ENCODE measurements at regions not wholly inside any gene's neighbourhood (a gene's known extent, or its start where the extent isn't known, plus 50 kb on each side); places are given as distances from the start of the nearest gene placed in this dataset.

DNA sequence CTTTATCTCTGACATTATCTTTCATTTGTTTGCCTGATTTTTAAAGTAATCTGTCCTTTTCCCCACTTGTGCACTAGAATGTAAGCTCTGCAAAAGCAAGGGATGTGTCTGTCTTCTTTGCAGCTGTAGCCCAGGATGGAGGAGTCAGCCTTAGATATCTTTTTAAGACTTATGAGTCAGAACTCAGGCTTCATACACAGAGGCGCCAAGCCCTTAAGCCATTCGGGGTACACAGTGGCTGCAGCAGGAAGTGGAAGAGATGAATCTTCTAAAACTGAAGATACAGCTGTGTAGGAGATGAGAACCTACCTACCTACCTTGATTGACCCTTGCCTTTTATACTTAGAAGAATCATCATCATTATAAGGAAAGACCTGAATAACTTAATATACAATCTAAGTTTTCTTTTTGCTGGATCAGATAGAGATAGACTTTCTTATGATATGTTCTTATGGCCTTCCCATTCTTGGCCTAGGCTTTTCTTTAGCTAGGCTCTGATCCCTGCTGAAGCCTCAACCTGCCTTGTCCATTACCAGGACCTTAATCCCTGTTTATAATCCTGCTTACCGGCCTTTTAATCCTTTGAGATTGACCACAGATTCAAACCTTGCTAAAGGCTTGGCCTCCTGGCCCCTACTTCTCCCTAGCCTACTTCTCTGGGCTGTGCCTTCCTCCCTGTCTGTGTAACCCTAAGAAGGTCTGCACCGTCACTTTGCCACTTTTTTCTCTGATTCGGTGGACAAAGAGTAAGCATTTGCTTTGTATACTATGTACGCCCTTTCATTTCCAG, 304.5 kb downstream of the PRL start:
- Mint-ChIP-seq H3K9me3 (no peaks in the 10 kb centered on the region), H3K36me3 (ENCODE audit: low read depth) (no peaks in the 10 kb centered on the region), H3K4me3 (no peak overlapping the region), H3K27ac (no peak overlapping the region), H3K27me3 (no peaks in the 10 kb centered on the region), H3K4me1 (ENCODE audit: low read depth) (peaks cover 13% of the 10 kb centered on the region)
- DNase-seq: no peak

DNA sequence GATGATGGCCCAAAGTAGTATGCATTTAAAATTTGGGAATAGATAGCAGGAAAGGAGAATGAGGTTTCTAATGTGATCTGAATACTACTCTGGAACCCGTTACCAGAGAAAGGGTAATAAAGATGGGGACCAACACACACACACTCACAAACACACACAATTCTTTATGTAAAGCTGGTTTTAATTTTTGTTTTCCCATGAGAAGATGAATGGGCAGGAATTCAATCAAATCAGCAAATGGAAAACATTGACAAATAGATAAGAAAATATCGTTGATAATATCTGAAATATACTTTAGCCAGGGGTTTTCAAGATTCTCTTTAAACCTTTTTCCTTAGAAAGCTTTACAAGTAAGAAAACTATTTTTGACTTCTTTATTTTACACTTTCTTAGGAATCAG, 303.0 kb downstream of the PRL start:
- Mint-ChIP-seq H3K4me1 (ENCODE audit: low read depth) (peaks cover 9% of the 10 kb centered on the region), H3K36me3 (ENCODE audit: low read depth) (no peaks in the 10 kb centered on the region), H3K9me3 (no peaks in the 10 kb centered on the region), H3K4me3 (no peak overlapping the region), H3K27me3 (no peaks in the 10 kb centered on the region), H3K27ac (no peak overlapping the region)
- no peak for DNase-seq

- DNase-seq: no peak
- peaks cover 9% of the 10 kb centered on the region for H3K4me1 Mint-ChIP-seq (ENCODE audit: low read depth)
- H3K9me3 Mint-ChIP-seq: no peaks in the 10 kb centered on the region
- no peaks in the 10 kb centered on the region for H3K36me3 Mint-ChIP-seq (ENCODE audit: low read depth)
- H3K27me3 Mint-ChIP-seq: no peaks in the 10 kb centered on the region
- no peak overlapping the region for H3K4me3 Mint-ChIP-seq
- no peak overlapping the region for H3K27ac Mint-ChIP-seq
Measured at GRCh38 chr6:21994821-21995220, 302.0 kb downstream of the PRL start.

DNA sequence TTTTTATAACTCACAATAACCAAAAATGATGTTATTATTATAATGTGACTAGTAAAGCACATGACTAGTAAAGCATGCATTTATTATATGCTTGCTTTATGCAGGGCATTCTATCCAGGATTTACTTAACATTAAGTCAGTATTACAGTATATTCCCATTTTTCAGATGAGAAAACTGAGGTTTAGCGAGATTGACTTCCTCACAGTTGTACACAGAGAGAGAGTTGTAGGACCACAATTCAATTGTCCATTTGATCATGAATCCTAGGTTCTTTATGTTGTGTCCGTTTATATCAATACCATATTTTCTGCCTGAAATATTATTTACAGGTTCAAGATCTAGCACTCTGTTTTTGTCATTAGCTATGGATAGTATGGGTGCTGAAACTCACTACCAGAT, 301.5 kb downstream of the PRL start:
- no peaks in the 10 kb centered on the region for H3K9me3 Mint-ChIP-seq
- H3K4me1 Mint-ChIP-seq (ENCODE audit: low read depth): peaks cover 9% of the 10 kb centered on the region
- H3K27me3 Mint-ChIP-seq: no peaks in the 10 kb centered on the region
- H3K4me3 Mint-ChIP-seq: no peak overlapping the region
- no peak overlapping the region for H3K27ac Mint-ChIP-seq
- DNase-seq: no peak
- no peaks in the 10 kb centered on the region for H3K36me3 Mint-ChIP-seq (ENCODE audit: low read depth)

- DNase-seq: no peak
- Mint-ChIP-seq H3K36me3 (ENCODE audit: low read depth) (no peaks in the 10 kb centered on the region), H3K27me3 (no peaks in the 10 kb centered on the region), H3K27ac (no peak overlapping the region), H3K4me3 (no peak overlapping the region), H3K9me3 (no peaks in the 10 kb centered on the region), H3K4me1 (ENCODE audit: low read depth) (peaks cover 9% of the 10 kb centered on the region)
Measured at GRCh38 chr6:21996425-21997118, 300.3 kb downstream of the PRL start.

DNA sequence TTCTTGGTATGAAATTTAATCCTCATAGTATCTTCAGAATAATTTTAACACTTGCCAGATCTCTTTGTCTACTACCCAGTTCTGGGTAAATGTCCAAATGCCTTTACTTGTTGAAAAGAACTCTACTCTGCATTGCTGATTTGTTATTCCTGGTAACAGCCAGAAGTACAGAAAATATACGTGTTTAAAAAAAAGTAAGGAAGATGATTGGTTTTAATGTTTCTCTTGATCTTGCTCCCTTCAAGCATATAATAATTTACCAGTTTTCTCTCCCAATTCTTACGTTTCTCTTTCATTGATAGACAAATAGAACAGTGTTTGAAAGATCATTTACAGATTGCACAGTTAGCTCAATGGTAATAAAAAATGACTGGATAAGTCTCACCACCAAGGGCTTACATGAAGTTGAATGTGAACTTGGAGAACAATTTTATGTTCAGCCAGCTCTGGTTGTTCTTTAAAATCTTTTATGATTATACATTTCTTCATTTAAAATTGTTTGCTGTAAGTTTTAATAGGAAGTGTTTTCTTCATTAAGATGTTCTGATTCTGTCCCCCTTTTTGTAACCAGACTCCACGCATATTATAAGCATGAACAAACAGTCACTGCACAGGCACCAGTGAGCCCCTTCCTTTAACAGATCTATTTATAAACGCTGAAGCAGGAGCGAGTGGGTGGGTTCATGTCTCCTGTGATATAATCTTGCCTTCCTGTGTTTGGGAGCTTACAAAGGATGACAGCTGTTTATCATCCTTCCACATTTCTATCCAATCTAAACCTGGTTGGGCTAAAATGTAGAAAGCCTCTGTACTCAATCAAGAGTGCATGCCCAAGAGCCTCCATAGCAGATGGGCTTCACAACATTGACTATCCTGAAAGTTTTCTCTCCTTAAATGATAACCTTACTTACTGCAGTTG, 299.5 kb downstream of the PRL start:
- peaks cover 6% of the 10 kb centered on the region for H3K4me1 Mint-ChIP-seq (ENCODE audit: low read depth)

GRCh38 chr6:21998582-21998981, 298.3 kb downstream of the PRL start:
- no peak overlapping the region for H3K4me3 Mint-ChIP-seq
- H3K27ac Mint-ChIP-seq: no peak overlapping the region
- H3K27me3 Mint-ChIP-seq: no peaks in the 10 kb centered on the region

More for the DNA sequence above, 299.5 kb downstream of the PRL start:
- Mint-ChIP-seq H3K4me3 (no peak overlapping the region), H3K9me3 (no peaks in the 10 kb centered on the region), H3K27me3 (no peaks in the 10 kb centered on the region), H3K36me3 (ENCODE audit: low read depth) (no peaks in the 10 kb centered on the region), H3K27ac (no peak overlapping the region)
- no peak for DNase-seq

DNA sequence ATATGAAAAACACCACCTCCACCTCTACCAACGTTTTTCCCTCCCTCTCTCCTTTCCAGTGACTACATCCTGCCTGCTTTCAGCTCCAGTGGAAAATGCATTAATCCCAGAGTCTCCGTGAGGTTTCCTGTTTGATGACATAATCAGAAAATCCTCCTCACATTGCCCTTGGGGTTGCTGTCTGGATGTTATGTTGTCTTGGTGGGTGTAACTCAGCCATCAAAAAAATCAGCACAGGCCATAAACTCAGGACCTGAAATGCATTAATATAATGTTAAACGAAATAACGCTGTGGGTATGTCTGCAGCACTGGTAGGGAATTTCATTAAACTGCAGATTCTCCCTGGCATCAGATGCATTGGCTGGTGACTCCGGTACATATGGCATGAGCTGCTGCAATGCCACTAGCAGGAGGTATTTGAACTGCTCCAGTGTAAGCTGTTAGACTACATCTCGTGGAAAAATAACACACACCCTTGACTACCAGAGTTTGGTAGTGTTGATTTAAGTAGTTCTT, 297.8 kb downstream of the PRL start:
- H3K9me3 Mint-ChIP-seq: no peaks in the 10 kb centered on the region
- no peak overlapping the region for H3K4me3 Mint-ChIP-seq
- H3K27me3 Mint-ChIP-seq: no peaks in the 10 kb centered on the region
- no peak overlapping the region for H3K27ac Mint-ChIP-seq
- DNase-seq: no peak
- H3K4me1 Mint-ChIP-seq (ENCODE audit: low read depth): peaks cover 1% of the 10 kb centered on the region
- no peaks in the 10 kb centered on the region for H3K36me3 Mint-ChIP-seq (ENCODE audit: low read depth)

More at GRCh38 chr6:21998582-21998981, 298.3 kb downstream of the PRL start:
- no peaks in the 10 kb centered on the region for H3K36me3 Mint-ChIP-seq (ENCODE audit: low read depth)
- no peaks in the 10 kb centered on the region for H3K9me3 Mint-ChIP-seq
- DNase-seq: no peak
- H3K4me1 Mint-ChIP-seq (ENCODE audit: low read depth): peaks cover 1% of the 10 kb centered on the region

GRCh38 chr6:21999741-22000140, 297.1 kb downstream of the PRL start:
- no peak overlapping the region for H3K27ac Mint-ChIP-seq
- no peak for DNase-seq
- no peaks in the 10 kb centered on the region for H3K9me3 Mint-ChIP-seq
- no peaks in the 10 kb centered on the region for H3K36me3 Mint-ChIP-seq (ENCODE audit: low read depth)
- H3K4me3 Mint-ChIP-seq: no peak overlapping the region
- peaks cover 1% of the 10 kb centered on the region for H3K4me1 Mint-ChIP-seq (ENCODE audit: low read depth)
- H3K27me3 Mint-ChIP-seq: no peaks in the 10 kb centered on the region

GRCh38 chr6:22001396-22002027, 295.3 kb downstream of the PRL start:
- Mint-ChIP-seq H3K4me3 (no peak overlapping the region), H3K4me1 (ENCODE audit: low read depth) (no peaks in the 10 kb centered on the region), H3K9me3 (no peaks in the 10 kb centered on the region), H3K27me3 (no peaks in the 10 kb centered on the region), H3K36me3 (ENCODE audit: low read depth) (no peaks in the 10 kb centered on the region), H3K27ac (no peak overlapping the region)
- DNase-seq: no peak

DNA sequence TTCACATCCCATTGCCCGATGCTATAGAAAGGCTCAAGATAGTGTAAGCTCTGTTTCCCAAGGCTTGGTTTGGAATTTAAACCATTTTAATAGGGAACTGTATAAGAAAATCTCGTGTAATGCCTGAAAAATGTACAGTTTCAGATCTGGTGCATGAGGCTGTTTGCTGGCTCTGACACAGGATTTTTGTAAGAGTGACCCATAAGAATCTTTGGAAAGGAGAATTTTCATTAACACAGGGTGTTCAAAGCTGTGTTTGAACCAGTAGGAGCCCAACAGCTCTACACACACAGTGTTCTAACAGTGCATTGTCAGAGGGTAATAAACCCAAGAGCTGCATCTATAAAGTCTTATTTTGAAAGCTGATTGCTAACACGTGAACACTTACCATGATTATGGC, 293.5 kb downstream of the PRL start:
- no peak for DNase-seq
- Mint-ChIP-seq H3K27ac (no peak overlapping the region), H3K36me3 (ENCODE audit: low read depth) (no peaks in the 10 kb centered on the region), H3K4me1 (ENCODE audit: low read depth) (no peaks in the 10 kb centered on the region), H3K27me3 (no peaks in the 10 kb centered on the region), H3K9me3 (no peaks in the 10 kb centered on the region), H3K4me3 (no peak overlapping the region)

DNA sequence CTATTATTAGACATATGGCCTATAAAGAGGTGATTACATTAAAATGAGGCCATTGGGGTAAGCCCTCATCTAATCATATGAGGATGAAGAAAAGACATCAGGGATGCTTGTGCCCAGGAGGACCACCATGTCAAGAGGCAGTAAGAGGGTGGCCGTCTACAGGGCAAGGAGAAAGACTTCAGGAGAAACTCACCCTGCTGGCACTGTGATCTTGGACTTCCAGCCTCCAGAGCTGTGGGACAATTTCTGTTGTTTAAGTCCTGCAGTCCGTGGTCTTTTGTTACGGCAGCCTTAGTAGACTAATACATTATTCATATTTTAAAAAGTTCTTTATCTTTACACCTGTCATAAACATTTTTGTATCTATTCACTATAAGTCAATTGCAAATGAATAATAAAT, 290.0 kb downstream of the PRL start:
- no peaks in the 10 kb centered on the region for H3K9me3 Mint-ChIP-seq
- H3K36me3 Mint-ChIP-seq (ENCODE audit: low read depth): no peaks in the 10 kb centered on the region
- no peak for DNase-seq
- H3K4me3 Mint-ChIP-seq: no peak overlapping the region
- H3K4me1 Mint-ChIP-seq (ENCODE audit: low read depth): no peaks in the 10 kb centered on the region
- H3K27me3 Mint-ChIP-seq: no peaks in the 10 kb centered on the region
- H3K27ac Mint-ChIP-seq: no peak overlapping the region

- H3K4me1 Mint-ChIP-seq (ENCODE audit: low read depth): no peaks in the 10 kb centered on the region
- no peak for DNase-seq
- no peaks in the 10 kb centered on the region for H3K36me3 Mint-ChIP-seq (ENCODE audit: low read depth)
- H3K4me3 Mint-ChIP-seq: no peak overlapping the region
- no peak overlapping the region for H3K27ac Mint-ChIP-seq
- no peaks in the 10 kb centered on the region for H3K9me3 Mint-ChIP-seq
- H3K27me3 Mint-ChIP-seq: no peaks in the 10 kb centered on the region
Measured at GRCh38 chr6:22007469-22007868, 289.4 kb downstream of the PRL start.

DNA sequence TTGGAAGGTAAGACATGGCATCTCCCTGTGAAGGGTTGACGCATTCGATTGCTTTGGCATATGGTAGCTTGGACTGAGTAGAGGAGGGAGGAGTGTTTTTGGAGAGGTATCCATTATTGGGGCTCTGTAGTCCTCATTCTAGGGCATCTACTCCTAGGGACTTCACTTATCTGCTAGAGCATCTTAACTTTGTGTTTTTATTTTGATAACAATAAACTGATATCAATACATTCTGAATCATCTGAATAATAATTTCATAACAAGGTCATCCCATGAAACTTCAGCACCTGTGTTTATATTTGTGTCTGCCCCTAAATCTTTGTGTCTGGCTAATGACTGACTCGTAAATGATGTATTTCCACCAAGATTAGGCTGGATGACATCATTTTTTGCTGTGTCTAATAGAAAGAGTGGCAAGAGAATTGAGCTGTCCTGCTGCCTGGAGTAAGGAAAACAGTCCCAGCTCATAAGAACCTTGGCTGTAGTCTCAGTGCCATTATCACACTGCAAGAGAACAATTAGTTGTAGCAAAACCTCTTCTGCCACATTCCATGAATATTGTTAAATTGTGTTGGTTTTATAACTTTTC, 288.5 kb downstream of the PRL start:
- no peak overlapping the region for H3K4me3 Mint-ChIP-seq
- no peaks in the 10 kb centered on the region for H3K27me3 Mint-ChIP-seq
- H3K9me3 Mint-ChIP-seq: no peaks in the 10 kb centered on the region
- DNase-seq: no peak
- H3K27ac Mint-ChIP-seq: no peak overlapping the region
- no peaks in the 10 kb centered on the region for H3K36me3 Mint-ChIP-seq (ENCODE audit: low read depth)
- H3K4me1 Mint-ChIP-seq (ENCODE audit: low read depth): no peaks in the 10 kb centered on the region
